NB4 (cell line): ENCODE measurements at regions not wholly inside any gene's neighbourhood (a gene's known extent, or its start where the extent isn't known, plus 50 kb on each side); places are given as distances from the start of the nearest gene placed in this dataset.

Experiments used
- DNase-seq: peaks from one replicate; pipeline ENCODE4 v3.0.0; 2010; ENCODE audit warnings: low read depth
- H3K4me3 ChIP-seq: one replicate; pipeline ENCODE4 v1.5.1; 2011; ENCODE audit warnings: mild to moderate bottlenecking, low read depth, low read length, moderate library complexity
- MYC ChIP-seq: IDR thresholded peaks from 2 replicates; pipeline ENCODE4 v1.6.1; 2011; ENCODE audit warnings: low read depth, low read length
- POLR2A ChIP-seq: IDR thresholded peaks from 2 replicates; pipeline ENCODE4 v1.6.1; 2011; ENCODE audit warnings: mild to moderate bottlenecking; ENCODE audit not compliant: insufficient read length; ENCODE audit errors: extremely low read depth
- TF ChIP-seq, protein P1 (sequence below): IDR thresholded peaks from one replicate; pipeline ENCODE4 v1.5.1; 2012; ENCODE audit warnings: low read depth, low read length
- TF ChIP-seq, protein P2 (sequence below): IDR thresholded peaks from 2 replicates; pipeline ENCODE4 v1.6.1; 2011; ENCODE audit warnings: low read depth, low read length

DNA sequence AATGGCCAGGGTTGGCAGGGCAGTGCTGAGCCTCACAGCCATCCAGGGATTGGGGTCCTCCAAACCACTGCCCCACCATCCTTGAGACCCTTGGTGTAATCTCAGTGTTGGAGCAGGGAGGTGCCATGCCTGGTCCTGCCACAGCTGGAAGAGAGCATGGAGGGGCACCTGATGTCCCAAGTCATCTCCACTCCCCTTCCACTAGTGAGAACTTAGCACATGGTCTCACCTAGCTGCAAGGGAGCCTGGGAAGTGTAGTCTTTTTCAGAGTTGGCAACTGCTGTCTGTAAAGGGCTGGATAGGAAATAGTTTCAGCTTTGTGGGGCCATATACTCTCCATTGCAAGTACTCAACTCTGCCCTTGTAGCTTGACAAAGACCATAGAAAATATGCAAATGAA, 238.7 kb downstream of the RPS24 start:
- no peak overlapping the region for H3K4me3 ChIP-seq
- TF ChIP-seq, protein P1, sequence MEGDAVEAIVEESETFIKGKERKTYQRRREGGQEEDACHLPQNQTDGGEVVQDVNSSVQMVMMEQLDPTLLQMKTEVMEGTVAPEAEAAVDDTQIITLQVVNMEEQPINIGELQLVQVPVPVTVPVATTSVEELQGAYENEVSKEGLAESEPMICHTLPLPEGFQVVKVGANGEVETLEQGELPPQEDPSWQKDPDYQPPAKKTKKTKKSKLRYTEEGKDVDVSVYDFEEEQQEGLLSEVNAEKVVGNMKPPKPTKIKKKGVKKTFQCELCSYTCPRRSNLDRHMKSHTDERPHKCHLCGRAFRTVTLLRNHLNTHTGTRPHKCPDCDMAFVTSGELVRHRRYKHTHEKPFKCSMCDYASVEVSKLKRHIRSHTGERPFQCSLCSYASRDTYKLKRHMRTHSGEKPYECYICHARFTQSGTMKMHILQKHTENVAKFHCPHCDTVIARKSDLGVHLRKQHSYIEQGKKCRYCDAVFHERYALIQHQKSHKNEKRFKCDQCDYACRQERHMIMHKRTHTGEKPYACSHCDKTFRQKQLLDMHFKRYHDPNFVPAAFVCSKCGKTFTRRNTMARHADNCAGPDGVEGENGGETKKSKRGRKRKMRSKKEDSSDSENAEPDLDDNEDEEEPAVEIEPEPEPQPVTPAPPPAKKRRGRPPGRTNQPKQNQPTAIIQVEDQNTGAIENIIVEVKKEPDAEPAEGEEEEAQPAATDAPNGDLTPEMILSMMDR = no peak
- TF ChIP-seq MYC (no peak), POLR2A (no peak)
- TF ChIP-seq, protein P2, sequence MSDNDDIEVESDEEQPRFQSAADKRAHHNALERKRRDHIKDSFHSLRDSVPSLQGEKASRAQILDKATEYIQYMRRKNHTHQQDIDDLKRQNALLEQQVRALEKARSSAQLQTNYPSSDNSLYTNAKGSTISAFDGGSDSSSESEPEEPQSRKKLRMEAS = no peak
- no peak for DNase-seq

GRCh38 chr10:78274491-78274890, 240.8 kb downstream of the RPS24 start:
- H3K4me3 ChIP-seq = no peak overlapping the region
- no peak for DNase-seq
- TF ChIP-seq, protein P1 = no peak
- TF ChIP-seq MYC = no peak
- TF ChIP-seq, protein P2 = no peak
- TF ChIP-seq POLR2A = no peak

DNA sequence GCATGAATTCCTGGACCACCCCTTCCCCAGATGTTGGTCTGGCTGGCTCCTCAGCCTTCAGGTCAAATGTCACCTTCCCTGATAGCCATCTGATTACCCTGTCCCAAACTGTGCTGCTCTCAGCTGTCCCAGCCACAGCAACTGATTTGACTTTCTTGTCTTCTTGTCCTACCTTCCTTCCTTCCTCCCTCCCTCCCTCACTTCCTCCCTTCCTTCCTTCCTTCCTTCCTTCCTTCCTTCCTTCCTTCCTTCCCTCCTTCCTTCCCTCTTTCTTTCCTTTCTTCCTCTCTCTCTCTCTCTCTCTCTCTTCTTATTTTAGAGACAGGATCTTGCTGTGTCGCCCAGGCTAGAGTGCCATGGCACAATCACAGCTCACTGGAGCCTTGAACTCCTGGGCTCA, 242.5 kb downstream of the RPS24 start:
- TF ChIP-seq, protein P1 = no peak
- TF ChIP-seq MYC (no peak), POLR2A (no peak)
- TF ChIP-seq, protein P2 = no peak
- DNase-seq = no peak
- H3K4me3 ChIP-seq = no peak overlapping the region

- TF ChIP-seq, protein P1 = no peak
- no peak for TF ChIP-seq POLR2A
- DNase-seq = no peak
- H3K4me3 ChIP-seq = no peak overlapping the region
These were observed 243.8 kb downstream of the RPS24 start for GRCh38 chr10:78277314-78278057.

DNA sequence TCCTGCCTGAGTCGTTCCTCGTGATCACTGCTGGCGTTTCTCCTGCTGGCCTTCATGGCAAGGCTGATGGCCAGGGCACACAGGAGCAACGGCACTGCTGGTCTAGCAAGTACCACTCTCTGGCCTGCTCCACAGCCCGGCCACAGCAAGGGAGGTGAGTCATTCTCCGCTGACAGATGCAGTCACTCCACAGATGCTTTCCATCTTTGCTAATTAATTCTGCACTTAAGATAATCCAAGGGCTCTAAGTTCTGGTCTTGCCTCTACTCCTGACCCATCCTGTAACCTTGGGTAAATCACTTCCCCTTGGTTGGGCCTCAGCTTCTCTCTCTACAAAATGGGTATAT, 244.4 kb downstream of the RPS24 start:
- no peak for DNase-seq
- H3K4me3 ChIP-seq = no peak overlapping the region

DNA sequence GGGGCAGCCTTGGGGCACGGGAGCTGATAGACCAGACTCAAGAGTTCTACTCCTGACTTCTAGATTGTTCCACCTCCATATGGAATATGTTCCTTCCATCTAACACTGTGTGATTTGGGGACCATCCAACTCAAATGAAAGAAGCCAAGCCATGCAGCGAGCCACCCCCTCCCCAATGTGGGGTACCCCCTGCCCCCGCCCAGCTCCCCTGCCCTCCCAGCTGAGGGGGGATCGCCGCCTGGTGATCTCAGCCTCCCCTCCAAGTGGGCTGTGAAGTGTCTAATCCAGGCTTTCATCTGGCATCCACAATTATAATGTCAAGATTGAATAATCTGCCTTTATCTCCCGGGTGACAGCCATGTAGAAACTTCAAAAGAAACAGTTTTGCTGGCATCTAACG, 246.1 kb downstream of the RPS24 start:
- no peak overlapping the region for H3K4me3 ChIP-seq
- no peak for DNase-seq
- TF ChIP-seq MYC (no peak), POLR2A (no peak)
- TF ChIP-seq, protein P1 = no peak

More for the DNA sequence above, 244.4 kb downstream of the RPS24 start:
- no peak for TF ChIP-seq MYC

GRCh38 chr10:78280604-78281003, 246.9 kb downstream of the RPS24 start:
- TF ChIP-seq, protein P2 = no peak
- TF ChIP-seq POLR2A = no peak
- TF ChIP-seq, protein P1 = no peak
- no peak for TF ChIP-seq MYC
- H3K4me3 ChIP-seq = no peak overlapping the region
- no peak for DNase-seq
